GM18511 (cell line): ENCODE measurements at regions not wholly inside any gene's neighbourhood (a gene's known extent, or its start where the extent isn't known, plus 50 kb on each side); places are given as distances from the start of the nearest gene placed in this dataset.

Source experiments
- ATAC-seq: cut with Tn5 transposase; IDR thresholded peaks from one replicate; pipeline ENCODE4 v1.9.1; 2021; ENCODE audit warnings: mild to moderate bottlenecking, moderate library complexity; ENCODE audit not compliant: unreplicated experiment

GRCh38 chr6:88251301-88251700 is 85.2 kb upstream of the CNR1 start:
- no peak for ATAC-seq

- no peak for ATAC-seq
Measured at GRCh38 chr6:88248709-88249321, 82.7 kb upstream of the CNR1 start.

- no peak for ATAC-seq
Measured at GRCh38 chr6:88246654-88247053, 80.5 kb upstream of the CNR1 start.

- no peak for ATAC-seq
Measured at GRCh38 chr6:88244721-88245120, 78.6 kb upstream of the CNR1 start.

- ATAC-seq = no peak
Measured at GRCh38 chr6:88238901-88239300, 72.8 kb upstream of the CNR1 start.

GRCh38 chr6:88238065-88238464 is 71.9 kb upstream of the CNR1 start:
- peak; percentile 81 for ATAC-seq

- no peak for ATAC-seq
Measured at GRCh38 chr6:88236612-88237360, 70.6 kb upstream of the CNR1 start.

- ATAC-seq = no peak
Measured at GRCh38 chr6:88232753-88233152, 66.6 kb upstream of the CNR1 start.

- ATAC-seq = no peak
Measured at GRCh38 chr6:88223298-88223697, 57.2 kb upstream of the CNR1 start.

GRCh38 chr6:88220493-88220892 is 54.3 kb upstream of the CNR1 start:
- no peak for ATAC-seq

- ATAC-seq = no peak
Measured at GRCh38 chr6:88216182-88216581, 50.0 kb upstream of the CNR1 start.
